HPDE6-E6E7 (cell line): ENCODE measurements at regions not wholly inside any gene's neighbourhood (a gene's known extent, or its start where the extent isn't known, plus 50 kb on each side); places are given as distances from the start of the nearest gene placed in this dataset.
"Not testable (repeated sequence)": the region's sequence is repeated elsewhere in the genome, so short reads cannot be mapped to it uniquely, and the experiment has no call there.

Source experiments
- DNase-seq: peaks from one replicate; pipeline ENCODE4 v3.0.0; 2011; ENCODE audit warnings: missing footprints; ENCODE audit errors: extremely low spot score

GRCh38 chr3:104244680-104245220 lies 1122.0 kb upstream of the ALCAM start:
- no peak for DNase-seq

- no peak for DNase-seq
These were observed 1121.4 kb upstream of the ALCAM start for GRCh38 chr3:104245261-104245660.

- DNase-seq = no peak
These were observed 1120.7 kb upstream of the ALCAM start for GRCh38 chr3:104245981-104246380.

- no peak for DNase-seq
These were observed 1109.2 kb upstream of the ALCAM start for GRCh38 chr3:104257486-104257885.

GRCh38 chr3:104263477-104263876 lies 1103.2 kb upstream of the ALCAM start:
- no peak for DNase-seq

- not testable (repeated sequence) for DNase-seq
These were observed 1100.5 kb upstream of the ALCAM start for GRCh38 chr3:104266219-104266618.

- DNase-seq = no peak
These were observed 1096.9 kb upstream of the ALCAM start for GRCh38 chr3:104269771-104270170.

- no peak for DNase-seq
These were observed 1093.6 kb upstream of the ALCAM start for GRCh38 chr3:104273046-104273649.

- no peak for DNase-seq
These were observed 1091.5 kb upstream of the ALCAM start for GRCh38 chr3:104275199-104275598.

- peak; percentile 67 for DNase-seq
These were observed 1087.1 kb upstream of the ALCAM start for GRCh38 chr3:104279617-104280016.

- no peak for DNase-seq
These were observed 1085.0 kb upstream of the ALCAM start for GRCh38 chr3:104281713-104282112.

GRCh38 chr3:104286645-104287044 lies 1080.1 kb upstream of the ALCAM start:
- no peak for DNase-seq

- DNase-seq = no peak
These were observed 1075.3 kb upstream of the ALCAM start for GRCh38 chr3:104291437-104291851.

- DNase-seq = no peak
These were observed 1074.8 kb upstream of the ALCAM start for GRCh38 chr3:104291878-104292277.

- DNase-seq = no peak
These were observed 1069.1 kb upstream of the ALCAM start for GRCh38 chr3:104297617-104298016.

- DNase-seq = no peak
These were observed 1068.0 kb upstream of the ALCAM start for GRCh38 chr3:104298662-104299061.

GRCh38 chr3:104316118-104316517 lies 1050.6 kb upstream of the ALCAM start:
- no peak for DNase-seq

- DNase-seq = no peak
These were observed 1043.5 kb upstream of the ALCAM start for GRCh38 chr3:104323226-104323625.

- no peak for DNase-seq
These were observed 1019.4 kb upstream of the ALCAM start for GRCh38 chr3:104347291-104347690.

- DNase-seq = no peak
These were observed 1016.9 kb upstream of the ALCAM start for GRCh38 chr3:104349836-104350235.

- DNase-seq = no peak
These were observed 1012.8 kb upstream of the ALCAM start for GRCh38 chr3:104353951-104354350.

- DNase-seq = peak; percentile 1
These were observed 1007.2 kb upstream of the ALCAM start for GRCh38 chr3:104359546-104359945.

- no peak for DNase-seq
These were observed 1006.7 kb upstream of the ALCAM start for GRCh38 chr3:104360038-104360437.

GRCh38 chr3:104361748-104362147 lies 1005.0 kb upstream of the ALCAM start:
- DNase-seq = not testable (repeated sequence)
